Left ventricle myocardium inferior (tissue), 1 donor: ENCODE measurements at regions not wholly inside any gene's neighbourhood (a gene's known extent, or its start where the extent isn't known, plus 50 kb on each side); places are given as distances from the start of the nearest gene placed in this dataset.

Experiments used
- DNase-seq: peaks from one replicate; pipeline ENCODE4 v3.0.0-alpha.2; 2020
- H3K27ac ChIP-seq: fragments of 200-600 bp; replicated peaks from 2 replicates; pipeline ENCODE4 v1.8.0; 2021
- H3K27me3 ChIP-seq: fragments of 200-600 bp; 2 replicates; pipeline ENCODE4 v1.8.0; 2021; ENCODE audit warnings: low read depth
- H3K36me3 ChIP-seq: fragments of 200-600 bp; 2 replicates; pipeline ENCODE4 v1.8.0; 2021
- H3K4me1 ChIP-seq: fragments of 200-600 bp; 2 replicates; pipeline ENCODE4 v1.8.0; 2021
- H3K4me3 ChIP-seq: fragments of 200-600 bp; 2 replicates; pipeline ENCODE4 v1.8.0; 2021; ENCODE audit warnings: mild to moderate bottlenecking, moderate library complexity
- H3K9me3 ChIP-seq: fragments of 200-600 bp; replicated peaks from 2 replicates; pipeline ENCODE4 v1.8.0; 2021
- intact Hi-C: fragments of 100-400 bp; cut with micrococcal nuclease; formaldehyde crosslinking; loops from one replicate; pipeline ENCODE4 v1.11.0; 2022
- TF ChIP-seq, protein P1 (sequence below): fragments of 200-600 bp; IDR thresholded peaks from 2 replicates; pipeline ENCODE4 v1.8.0; 2021; ENCODE audit warnings: antibody characterized with exemption, mild to moderate bottlenecking, borderline replicate concordance
- donor health status: DM: no; HTN: yes; CAD: no; lungs with severe emphysema.

DNA sequence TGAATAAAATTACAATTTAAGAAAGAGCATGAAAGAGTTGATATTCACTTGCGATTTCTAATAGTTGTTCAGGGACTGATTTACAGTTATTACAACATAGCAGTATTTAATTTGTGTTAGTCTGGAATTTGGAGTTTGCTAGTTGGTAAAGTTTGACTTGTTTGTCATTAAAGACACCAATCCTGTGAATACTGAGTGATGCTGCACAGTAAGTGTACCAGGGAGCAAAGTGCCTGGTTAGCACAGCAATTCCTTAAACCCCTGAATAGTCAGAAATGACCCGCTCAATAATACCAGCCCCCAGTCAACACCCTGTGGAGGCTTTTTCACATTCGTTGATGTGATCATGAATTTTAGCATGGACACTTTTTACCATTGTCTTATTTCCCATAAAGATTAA is 122.2 kb upstream of the GC start:
- no peaks in the 10 kb centered on the region for H3K36me3 ChIP-seq
- peaks cover 18% of the 10 kb centered on the region for H3K9me3 ChIP-seq
- no peaks in the 10 kb centered on the region for H3K27me3 ChIP-seq
- H3K27ac ChIP-seq, result no peak overlapping the region
- H3K4me3 ChIP-seq, result no peak overlapping the region
- DNase-seq, result no peak
- no peaks in the 10 kb centered on the region for H3K4me1 ChIP-seq
- TF ChIP-seq, protein P1, sequence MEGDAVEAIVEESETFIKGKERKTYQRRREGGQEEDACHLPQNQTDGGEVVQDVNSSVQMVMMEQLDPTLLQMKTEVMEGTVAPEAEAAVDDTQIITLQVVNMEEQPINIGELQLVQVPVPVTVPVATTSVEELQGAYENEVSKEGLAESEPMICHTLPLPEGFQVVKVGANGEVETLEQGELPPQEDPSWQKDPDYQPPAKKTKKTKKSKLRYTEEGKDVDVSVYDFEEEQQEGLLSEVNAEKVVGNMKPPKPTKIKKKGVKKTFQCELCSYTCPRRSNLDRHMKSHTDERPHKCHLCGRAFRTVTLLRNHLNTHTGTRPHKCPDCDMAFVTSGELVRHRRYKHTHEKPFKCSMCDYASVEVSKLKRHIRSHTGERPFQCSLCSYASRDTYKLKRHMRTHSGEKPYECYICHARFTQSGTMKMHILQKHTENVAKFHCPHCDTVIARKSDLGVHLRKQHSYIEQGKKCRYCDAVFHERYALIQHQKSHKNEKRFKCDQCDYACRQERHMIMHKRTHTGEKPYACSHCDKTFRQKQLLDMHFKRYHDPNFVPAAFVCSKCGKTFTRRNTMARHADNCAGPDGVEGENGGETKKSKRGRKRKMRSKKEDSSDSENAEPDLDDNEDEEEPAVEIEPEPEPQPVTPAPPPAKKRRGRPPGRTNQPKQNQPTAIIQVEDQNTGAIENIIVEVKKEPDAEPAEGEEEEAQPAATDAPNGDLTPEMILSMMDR, result no peak
- intact Hi-C loops, result no loop called here

DNA sequence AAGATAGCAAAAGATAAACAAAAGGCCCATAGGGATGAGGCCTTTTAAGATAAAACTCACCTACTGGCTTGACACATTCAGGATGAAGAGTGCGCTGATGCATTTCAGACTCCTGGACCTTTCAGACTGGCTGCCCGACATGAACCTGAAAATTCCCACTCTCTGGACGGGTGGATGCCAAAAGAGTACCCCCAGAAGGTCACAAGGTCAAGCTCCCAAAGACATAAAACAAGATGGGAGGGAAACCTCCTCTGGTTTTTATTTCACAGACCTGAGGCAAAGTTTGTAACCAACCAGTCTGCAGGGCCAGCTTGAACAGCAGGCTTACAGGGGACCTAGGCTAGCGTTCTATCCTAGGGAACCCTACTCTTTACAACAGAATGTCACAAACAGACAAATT is 123.2 kb upstream of the GC start:
- no peak overlapping the region for H3K27ac ChIP-seq
- H3K36me3 ChIP-seq, result no peaks in the 10 kb centered on the region
- intact Hi-C loops, result no loop called here
- TF ChIP-seq, protein P1, result no peak
- H3K4me3 ChIP-seq, result no peak overlapping the region
- H3K4me1 ChIP-seq, result no peaks in the 10 kb centered on the region
- H3K27me3 ChIP-seq, result no peaks in the 10 kb centered on the region
- H3K9me3 ChIP-seq, result peaks cover 18% of the 10 kb centered on the region
- no peak for DNase-seq

GRCh38 chr4:71907782-71908181 is 123.9 kb upstream of the GC start:
- intact Hi-C loops, result no loop called here
- DNase-seq, result no peak

DNA sequence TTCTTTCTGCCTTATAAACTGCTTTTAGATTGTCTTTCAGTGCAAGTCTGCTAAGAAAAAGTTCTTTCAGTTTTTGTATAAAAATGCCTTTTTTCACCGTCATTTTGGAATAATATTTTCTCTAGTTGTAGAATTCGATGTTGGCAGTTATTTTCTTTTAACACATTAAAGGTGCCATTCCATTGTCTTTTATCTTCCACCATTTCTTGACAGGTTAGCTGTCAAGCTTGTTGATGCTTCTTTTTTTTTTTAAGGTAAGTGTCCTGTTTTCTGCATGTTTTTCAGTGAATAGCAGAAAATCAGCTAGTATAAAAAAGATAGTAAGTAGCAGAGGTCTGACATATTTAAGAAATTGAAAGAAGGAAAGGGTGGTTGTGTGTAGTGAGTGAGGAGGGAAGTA is 118.5 kb upstream of the NPFFR2 start:
- no peak for DNase-seq
- H3K27me3 ChIP-seq, result no peaks in the 10 kb centered on the region
- intact Hi-C loops, result no loop called here

More at GRCh38 chr4:71907782-71908181, 123.9 kb upstream of the GC start:
- Histone ChIP-seq H3K27ac (no peak overlapping the region), H3K4me3 (no peak overlapping the region), H3K36me3 (no peaks in the 10 kb centered on the region), H3K27me3 (no peaks in the 10 kb centered on the region), H3K4me1 (no peaks in the 10 kb centered on the region), H3K9me3 (peaks cover 18% of the 10 kb centered on the region)
- TF ChIP-seq, protein P1, result no peak

DNA sequence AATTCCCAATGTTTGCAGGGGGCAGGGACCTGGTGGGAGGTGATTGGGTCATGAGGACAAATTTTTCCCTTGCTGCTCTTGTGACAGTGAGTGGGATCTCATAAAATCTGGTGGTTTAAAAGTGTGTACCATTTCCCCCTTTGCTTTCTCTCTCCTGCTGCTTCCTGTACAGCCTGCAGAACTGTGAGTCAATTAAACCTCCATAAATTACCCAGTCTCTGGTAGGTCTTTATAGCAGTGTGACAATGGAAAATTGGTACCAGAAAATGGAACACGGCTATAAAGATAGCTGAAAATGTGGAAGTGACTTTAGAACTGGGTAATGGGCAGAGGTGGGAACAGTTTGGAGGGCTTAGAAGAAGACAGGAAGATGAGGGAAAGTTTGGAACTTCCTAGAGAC is 108.7 kb upstream of the NPFFR2 start:
- no peak for DNase-seq
- H3K4me1 ChIP-seq, result no peaks in the 10 kb centered on the region
- no peaks in the 10 kb centered on the region for H3K36me3 ChIP-seq
- H3K27ac ChIP-seq, result no peak overlapping the region
- H3K27me3 ChIP-seq, result no peaks in the 10 kb centered on the region
- H3K4me3 ChIP-seq, result no peak overlapping the region
- intact Hi-C loops, result no loop called here
- TF ChIP-seq, protein P1, result no peak
- H3K9me3 ChIP-seq, result peaks cover 9% of the 10 kb centered on the region

More for the DNA sequence above, 118.5 kb upstream of the NPFFR2 start:
- TF ChIP-seq, protein P1, result no peak
- no peaks in the 10 kb centered on the region for H3K36me3 ChIP-seq
- peaks cover 14% of the 10 kb centered on the region for H3K9me3 ChIP-seq
- no peak overlapping the region for H3K4me3 ChIP-seq
- H3K4me1 ChIP-seq, result no peaks in the 10 kb centered on the region
- no peak overlapping the region for H3K27ac ChIP-seq

- DNase-seq, result no peak
- no peaks in the 10 kb centered on the region for H3K36me3 ChIP-seq
- H3K4me3 ChIP-seq, result no peak overlapping the region
- H3K27ac ChIP-seq, result no peak overlapping the region
- intact Hi-C loops, result no loop called here
- no peaks in the 10 kb centered on the region for H3K27me3 ChIP-seq
- no peaks in the 10 kb centered on the region for H3K4me1 ChIP-seq
- TF ChIP-seq, protein P1, result no peak
- H3K9me3 ChIP-seq, result no peaks in the 10 kb centered on the region
Observed at GRCh38 chr4:71930459-71930858, 101.3 kb upstream of the NPFFR2 start.
